HG03139 (cell line): ENCODE measurements at regions not wholly inside any gene's neighbourhood (a gene's known extent, or its start where the extent isn't known, plus 50 kb on each side); places are given as distances from the start of the nearest gene placed in this dataset.

ENCODE experiments used
- ATAC-seq: cut with Tn5 transposase; IDR thresholded peaks from one replicate; pipeline ENCODE4 v1.9.1; 2021; ENCODE audit not compliant: unreplicated experiment

DNA sequence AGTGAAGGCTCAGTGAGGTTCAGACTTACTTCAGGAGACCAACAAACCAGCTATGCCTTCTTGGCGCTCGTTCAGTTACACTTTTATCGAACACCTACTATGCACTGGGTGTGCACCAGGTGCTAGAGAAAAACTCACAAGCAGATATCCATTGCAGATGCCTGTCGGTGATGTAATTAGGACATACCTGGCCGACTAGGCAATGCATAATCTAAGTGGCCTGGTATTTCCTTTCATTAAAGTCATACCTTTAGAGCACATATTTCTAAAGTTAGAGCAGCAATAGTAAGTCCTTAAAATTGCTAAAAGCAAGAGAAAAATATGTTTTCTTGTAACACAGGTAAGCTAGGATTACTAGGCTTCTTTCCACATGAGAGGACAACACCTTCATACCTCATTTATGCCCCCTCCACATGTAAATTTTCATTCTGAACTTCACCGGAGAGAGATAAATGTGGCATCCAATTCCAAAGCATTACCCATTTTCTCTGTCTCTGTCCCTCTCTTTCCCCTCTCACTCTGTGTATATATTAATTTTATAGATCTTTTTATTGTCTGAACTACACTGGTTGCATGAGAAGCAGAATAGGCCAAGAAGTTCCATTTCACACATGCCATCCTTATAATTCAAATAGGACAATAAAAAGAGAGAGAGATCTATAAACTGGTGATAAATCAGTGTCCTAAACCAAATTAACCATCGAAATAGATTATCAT lies 242.2 kb downstream of the SPTSSA start:
- no peak for ATAC-seq

- ATAC-seq: no peak
These were observed 243.2 kb downstream of the SPTSSA start for GRCh38 chr14:34218881-34219280.

DNA sequence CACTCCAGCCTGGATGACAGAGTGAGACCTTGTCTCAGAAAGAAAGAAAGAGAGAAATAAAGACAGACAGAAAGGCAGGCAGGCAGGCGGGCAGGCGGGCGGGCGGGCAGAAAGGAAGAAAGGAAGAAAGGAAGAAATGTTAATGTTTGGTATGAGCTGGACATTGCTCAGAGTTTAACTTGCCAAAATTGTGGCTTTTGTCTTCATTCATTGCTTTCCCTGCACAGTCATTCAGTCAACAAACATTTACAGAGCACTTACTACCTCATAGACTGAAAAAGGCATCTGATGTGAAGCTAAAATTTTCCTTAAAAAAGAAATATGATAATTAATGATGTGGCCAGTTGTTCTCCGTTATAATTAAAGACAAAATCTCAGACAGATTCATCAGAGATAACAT lies 247.1 kb downstream of the SPTSSA start:
- ATAC-seq: no peak

- ATAC-seq: no peak
These were observed 248.7 kb downstream of the SPTSSA start for GRCh38 chr14:34213332-34213731.

DNA sequence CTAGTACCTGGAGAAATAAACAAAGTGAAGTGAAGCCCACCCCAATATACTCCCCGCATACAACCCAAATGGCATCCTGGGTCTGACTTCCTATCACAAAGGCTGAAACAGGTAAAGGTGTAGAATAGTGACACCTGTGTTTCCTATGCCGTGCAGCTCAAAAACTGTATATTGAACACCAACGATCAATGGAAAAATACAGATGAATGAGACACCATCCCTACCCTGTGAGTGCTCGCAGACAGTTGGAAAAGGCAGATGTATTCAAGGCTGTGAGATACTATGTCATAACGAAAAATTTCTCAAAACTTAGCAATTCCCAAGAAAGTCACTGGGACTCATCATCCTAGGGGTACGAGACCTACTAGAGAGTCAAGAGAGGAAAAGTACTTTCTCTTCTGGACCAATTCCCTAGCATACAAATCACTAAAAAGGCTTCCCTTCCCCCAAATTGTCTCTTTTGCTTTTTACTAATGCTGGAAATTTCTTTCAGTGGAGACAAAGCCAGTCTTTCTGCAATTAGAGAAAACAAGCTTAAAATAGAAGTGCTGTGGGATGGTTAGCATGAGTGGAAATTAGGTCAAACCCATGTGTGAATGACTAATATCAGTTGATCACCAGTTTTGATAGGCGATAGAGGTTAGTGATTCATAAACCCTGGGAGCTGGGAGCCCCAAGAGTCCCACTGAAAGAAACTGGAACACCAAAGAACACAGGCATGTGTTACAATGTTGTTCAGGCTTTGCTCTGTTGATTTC lies 249.7 kb downstream of the SPTSSA start:
- no peak for ATAC-seq

GRCh38 chr14:34211732-34212131 lies 250.3 kb downstream of the SPTSSA start:
- peak; percentile 64 for ATAC-seq

DNA sequence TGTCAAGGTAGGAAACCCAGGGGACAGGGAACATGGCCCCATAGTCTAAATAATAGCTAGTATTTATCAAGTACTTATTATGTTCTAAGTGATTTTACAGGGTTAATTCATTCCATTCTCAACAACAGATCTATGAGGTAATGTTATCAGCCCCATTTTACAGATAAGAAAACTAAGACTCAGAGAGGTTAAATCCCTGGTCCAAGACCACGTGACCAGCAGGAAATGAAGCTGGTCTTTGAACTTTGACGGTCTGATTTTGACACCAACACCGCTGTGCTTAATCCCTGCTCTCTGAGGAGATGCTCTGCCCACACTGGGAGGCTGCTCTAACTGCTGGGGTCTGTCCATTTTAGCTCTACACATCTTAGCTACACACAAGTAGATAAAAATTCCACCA lies 253.5 kb downstream of the SPTSSA start:
- no peak for ATAC-seq

GRCh38 chr14:34205799-34206198 lies 254.9 kb upstream of the EGLN3 start:
- ATAC-seq: no peak

DNA sequence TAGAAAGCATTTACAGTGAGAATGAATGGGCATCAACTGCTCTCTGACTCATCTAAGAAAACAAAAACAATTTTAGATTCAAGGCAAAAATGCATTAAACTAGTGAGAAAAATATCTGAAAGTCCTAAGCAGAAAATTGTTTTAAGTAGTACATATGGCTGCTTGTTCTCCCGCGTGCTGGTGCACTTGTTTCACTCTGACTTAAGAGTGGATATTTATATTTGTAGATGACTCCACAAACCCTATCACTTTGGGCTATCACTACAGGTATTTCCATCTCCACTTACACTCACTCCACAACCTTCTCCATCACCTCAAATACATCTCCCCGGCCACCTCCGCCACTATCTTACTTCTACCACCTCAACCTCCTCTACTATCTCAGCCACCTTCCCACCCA lies 253.9 kb upstream of the EGLN3 start:
- ATAC-seq: no peak

GRCh38 chr14:34203251-34203722 lies 252.4 kb upstream of the EGLN3 start:
- no peak for ATAC-seq

DNA sequence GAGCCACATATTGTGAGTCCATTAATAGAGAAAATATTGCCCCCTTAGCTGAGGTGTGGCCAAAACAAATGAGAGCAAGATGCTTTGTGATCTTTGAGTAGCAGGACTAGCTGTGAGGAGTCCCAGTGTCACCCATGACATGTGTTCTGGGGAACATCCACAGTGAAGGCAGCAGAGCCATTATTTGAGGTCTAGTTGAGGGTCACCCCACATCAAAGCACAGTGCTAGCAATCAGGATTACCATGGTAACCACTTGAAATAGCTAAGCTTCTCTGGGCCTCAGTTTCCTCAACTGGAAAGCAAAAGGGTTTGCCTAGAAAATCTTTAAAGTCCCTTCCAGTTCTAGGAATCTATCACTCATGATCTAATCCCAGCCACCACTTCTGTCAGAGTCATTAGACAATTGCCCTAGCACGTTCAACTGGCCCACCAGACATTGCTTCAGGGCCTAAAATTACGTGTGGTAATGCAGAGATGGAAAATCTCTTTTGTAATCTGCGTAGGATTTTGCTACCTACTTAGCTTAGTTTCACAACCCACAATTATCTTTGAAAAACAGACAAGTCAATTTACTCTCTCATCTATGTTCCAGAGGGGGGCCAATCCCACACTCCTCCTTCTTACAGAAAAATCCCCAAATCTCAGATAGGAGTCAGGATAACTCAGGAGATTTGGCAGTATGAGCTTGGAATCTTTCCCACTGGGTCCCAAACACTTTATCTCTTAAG lies 251.2 kb upstream of the EGLN3 start:
- ATAC-seq: no peak

- no peak for ATAC-seq
These were observed 248.7 kb upstream of the EGLN3 start for GRCh38 chr14:34199585-34199984.

- no peak for ATAC-seq
These were observed 247.2 kb upstream of the EGLN3 start for GRCh38 chr14:34198096-34198495.

- ATAC-seq: no peak
These were observed 245.1 kb upstream of the EGLN3 start for GRCh38 chr14:34195964-34196363.

- no peak for ATAC-seq
These were observed 239.8 kb upstream of the EGLN3 start for GRCh38 chr14:34190717-34191116.

DNA sequence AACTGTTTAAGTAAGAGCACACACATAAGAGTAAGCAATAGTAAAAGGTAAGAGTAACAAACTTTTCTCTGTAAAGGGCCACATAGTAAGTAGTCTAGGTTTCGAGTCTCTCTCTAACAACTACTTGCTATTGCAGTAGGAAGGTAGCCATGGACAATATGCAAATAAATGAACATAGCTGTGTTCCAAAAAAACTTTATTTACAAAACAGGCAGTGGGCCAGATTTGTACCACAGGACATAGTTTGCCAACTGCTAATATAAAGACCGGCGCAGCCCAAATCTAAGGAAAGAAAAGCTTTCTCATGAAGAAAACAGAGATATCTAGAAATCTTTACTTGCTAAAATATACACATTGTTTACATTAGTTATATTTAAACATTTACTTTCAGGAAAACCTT lies 239.0 kb upstream of the EGLN3 start:
- ATAC-seq: no peak

GRCh38 chr14:34187519-34188044 lies 236.7 kb upstream of the EGLN3 start:
- ATAC-seq: no peak

- no peak for ATAC-seq
These were observed 236.2 kb upstream of the EGLN3 start for GRCh38 chr14:34187061-34187460.

GRCh38 chr14:34184126-34184525 lies 233.3 kb upstream of the EGLN3 start:
- no peak for ATAC-seq

- ATAC-seq: no peak
These were observed 232.6 kb upstream of the EGLN3 start for GRCh38 chr14:34183478-34183877.

- ATAC-seq: no peak
These were observed 230.5 kb upstream of the EGLN3 start for GRCh38 chr14:34181338-34181737.

DNA sequence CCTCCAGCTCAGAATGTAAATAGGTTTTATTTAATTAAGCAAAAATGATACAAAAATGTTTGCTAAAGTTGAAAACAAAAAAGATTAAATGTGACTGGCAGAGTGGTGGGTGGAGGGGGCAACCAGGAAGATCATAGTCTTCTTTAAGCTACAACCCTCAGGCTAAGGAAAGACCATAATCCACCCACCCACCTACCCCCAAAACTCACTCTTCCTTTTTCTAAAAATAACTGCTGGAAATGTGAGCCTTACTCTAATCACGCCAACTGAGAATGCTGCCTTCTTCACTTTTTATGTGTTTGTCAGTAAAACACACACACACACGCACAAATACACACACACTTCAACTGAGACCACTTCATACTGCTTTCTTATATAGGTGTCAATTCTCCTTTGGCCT lies 230.0 kb upstream of the EGLN3 start:
- no peak for ATAC-seq
